ENCODE measurements at regions not wholly inside any gene's neighbourhood (a gene's known extent, or its start where the extent isn't known, plus 50 kb on each side); places are given as distances from the start of the nearest gene placed in this dataset.

DNA sequence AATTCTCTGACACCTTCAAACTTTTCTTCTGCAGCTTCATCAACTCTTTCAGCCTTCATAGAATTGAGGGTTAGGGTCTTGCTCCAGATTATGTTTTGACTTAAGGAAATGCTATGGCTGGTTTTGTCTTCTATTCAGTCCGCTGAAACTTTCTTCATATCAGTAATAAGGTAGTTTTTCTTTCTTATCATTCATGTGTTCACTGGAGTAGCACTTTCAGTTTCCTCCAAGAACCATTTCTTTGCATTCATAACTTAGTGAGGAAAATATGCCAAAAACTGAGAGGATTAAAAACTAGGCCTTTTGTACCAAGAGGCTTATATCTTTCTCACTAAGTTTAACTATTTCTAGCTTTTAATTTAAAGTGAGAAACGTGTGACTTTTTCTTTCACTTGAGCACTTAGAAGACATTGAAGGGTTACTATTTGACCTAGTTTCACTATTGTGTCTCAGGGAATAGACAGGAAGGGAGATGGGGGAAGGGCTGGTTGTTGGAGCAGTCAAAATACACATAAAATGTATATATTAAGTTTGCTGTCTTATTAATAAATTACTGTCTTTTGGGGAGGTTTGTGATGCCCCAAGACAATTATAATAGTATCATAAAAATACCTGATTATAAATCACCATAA is 1110.1 kb downstream of the TBL1XR1 start:
- no peak for DNase-seq (ENCODE audit: low read depth)
- H3K4me3 ChIP-seq (ENCODE audit: low read depth, low read length) = no peak overlapping the region

GRCh38 chr3:176079785-176080184 is 1117.5 kb downstream of the TBL1XR1 start:
- no peak for DNase-seq (ENCODE audit: low read depth)
- TF ChIP-seq CTCF (IDR thresholded peaks at IDR 0.05; ENCODE audit: low read depth, low read length, missing control alignments) = no peak
- H3K4me3 ChIP-seq (ENCODE audit: low read depth, low read length) = no peak overlapping the region

More for the DNA sequence above, 1110.1 kb downstream of the TBL1XR1 start:
- no peak for TF ChIP-seq CTCF (IDR thresholded peaks at IDR 0.05; ENCODE audit: low read depth, low read length, missing control alignments)

GRCh38 chr3:176078906-176079305 is 1118.4 kb downstream of the TBL1XR1 start:
- no peak for DNase-seq (ENCODE audit: low read depth)
- TF ChIP-seq CTCF (IDR thresholded peaks at IDR 0.05; ENCODE audit: low read depth, low read length, missing control alignments) = no peak
- no peak overlapping the region for H3K4me3 ChIP-seq (ENCODE audit: low read depth, low read length)

- no peak for DNase-seq (ENCODE audit: low read depth)
- no peak for TF ChIP-seq CTCF (IDR thresholded peaks at IDR 0.05; ENCODE audit: low read depth, low read length, missing control alignments)
- no peak overlapping the region for H3K4me3 ChIP-seq (ENCODE audit: low read depth, low read length)
These were observed 1121.8 kb downstream of the TBL1XR1 start for GRCh38 chr3:176075491-176075890.

DNA sequence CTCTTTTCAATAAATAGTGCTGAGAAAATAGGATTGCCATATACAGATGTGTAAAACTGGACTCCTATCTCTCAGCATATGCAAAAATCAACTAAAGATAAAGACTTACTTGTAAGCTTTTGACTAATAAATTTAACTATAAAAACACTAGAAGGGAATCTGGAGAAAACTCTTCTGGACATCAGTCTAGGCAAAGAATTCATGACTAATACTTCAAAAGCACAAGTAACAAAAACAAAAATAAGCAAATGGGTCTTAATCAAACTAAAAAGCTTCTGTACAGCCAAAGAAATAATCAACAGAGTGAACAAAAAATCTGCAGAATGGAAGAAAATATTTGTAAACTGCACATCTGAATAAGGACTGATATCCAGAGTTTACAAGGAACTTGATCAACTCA is 1122.2 kb downstream of the TBL1XR1 start:
- no peak for TF ChIP-seq CTCF (IDR thresholded peaks at IDR 0.05; ENCODE audit: low read depth, low read length, missing control alignments)
- no peak overlapping the region for H3K4me3 ChIP-seq (ENCODE audit: low read depth, low read length)
- no peak for DNase-seq (ENCODE audit: low read depth)

GRCh38 chr3:176074096-176074495 is 1123.2 kb downstream of the TBL1XR1 start:
- no peak for TF ChIP-seq CTCF (IDR thresholded peaks at IDR 0.05; ENCODE audit: low read depth, low read length, missing control alignments)
- no peak overlapping the region for H3K4me3 ChIP-seq (ENCODE audit: low read depth, low read length)
- no peak for DNase-seq (ENCODE audit: low read depth)

GRCh38 chr3:176071943-176072342 is 1125.3 kb downstream of the TBL1XR1 start:
- TF ChIP-seq CTCF (IDR thresholded peaks at IDR 0.05; ENCODE audit: low read depth, low read length, missing control alignments) = no peak
- H3K4me3 ChIP-seq (ENCODE audit: low read depth, low read length) = no peak overlapping the region

More at GRCh38 chr3:176071943-176072342, 1125.3 kb downstream of the TBL1XR1 start:
- no peak for DNase-seq (ENCODE audit: low read depth)

All from GM12864 (cell line).